Left ventricle myocardium inferior (tissue), 1 donor: ENCODE measurements at regions not wholly inside any gene's neighbourhood (a gene's known extent, or its start where the extent isn't known, plus 50 kb on each side); places are given as distances from the start of the nearest gene placed in this dataset.

Experiments used
- DNase-seq: peaks from one replicate; pipeline ENCODE4 v3.0.0-alpha.2; 2020
- H3K27ac ChIP-seq: fragments of 200-600 bp; replicated peaks from 2 replicates; pipeline ENCODE4 v1.8.0; 2021
- H3K27me3 ChIP-seq: fragments of 200-600 bp; 2 replicates; pipeline ENCODE4 v1.8.0; 2021; ENCODE audit warnings: low read depth
- H3K36me3 ChIP-seq: fragments of 200-600 bp; 2 replicates; pipeline ENCODE4 v1.8.0; 2021
- H3K4me1 ChIP-seq: fragments of 200-600 bp; 2 replicates; pipeline ENCODE4 v1.8.0; 2021
- H3K4me3 ChIP-seq: fragments of 200-600 bp; 2 replicates; pipeline ENCODE4 v1.8.0; 2021; ENCODE audit warnings: mild to moderate bottlenecking, moderate library complexity
- H3K9me3 ChIP-seq: fragments of 200-600 bp; replicated peaks from 2 replicates; pipeline ENCODE4 v1.8.0; 2021
- CTCF ChIP-seq: fragments of 200-600 bp; IDR thresholded peaks from 2 replicates; pipeline ENCODE4 v1.8.0; 2021; ENCODE audit warnings: antibody characterized with exemption, mild to moderate bottlenecking, borderline replicate concordance
- intact Hi-C: fragments of 100-400 bp; cut with micrococcal nuclease; formaldehyde crosslinking; loops from one replicate; pipeline ENCODE4 v1.11.0; 2022
- donor health status: DM: no; HTN: yes; CAD: no; lungs with severe emphysema.

- Histone ChIP-seq H3K4me1 (no peaks in the 10 kb centered on the region), H3K9me3 (no peaks in the 10 kb centered on the region), H3K27ac (no peak overlapping the region), H3K36me3 (no peaks in the 10 kb centered on the region), H3K27me3 (no peaks in the 10 kb centered on the region), H3K4me3 (no peak overlapping the region)
- DNase-seq: no peak
- intact Hi-C loops: no loop called here
- TF ChIP-seq CTCF: no peak
Measured at GRCh38 chr2:22854588-22854987, 530.4 kb upstream of the KLHL29 start.

- TF ChIP-seq CTCF: no peak
- Histone ChIP-seq H3K4me3 (no peak overlapping the region), H3K27me3 (no peaks in the 10 kb centered on the region), H3K4me1 (no peaks in the 10 kb centered on the region), H3K9me3 (no peaks in the 10 kb centered on the region), H3K36me3 (no peaks in the 10 kb centered on the region), H3K27ac (no peak overlapping the region)
- intact Hi-C loops: no loop called here
- no peak for DNase-seq
Measured at GRCh38 chr2:22855081-22855480, 529.9 kb upstream of the KLHL29 start.

GRCh38 chr2:22855761-22856184, 529.2 kb upstream of the KLHL29 start:
- Histone ChIP-seq H3K9me3 (peaks cover 5% of the 10 kb centered on the region), H3K4me3 (no peak overlapping the region), H3K27ac (no peak overlapping the region), H3K36me3 (no peaks in the 10 kb centered on the region), H3K4me1 (no peaks in the 10 kb centered on the region), H3K27me3 (no peaks in the 10 kb centered on the region)
- intact Hi-C loops: no loop called here
- TF ChIP-seq CTCF: no peak
- peak; percentile 21 for DNase-seq

GRCh38 chr2:22867973-22868372, 517.0 kb upstream of the KLHL29 start:
- no peak for TF ChIP-seq CTCF

GRCh38 chr2:22878121-22878520, 506.9 kb upstream of the KLHL29 start:
- no peak for TF ChIP-seq CTCF
- Histone ChIP-seq H3K27me3 (no peaks in the 10 kb centered on the region), H3K4me1 (peaks cover 7% of the 10 kb centered on the region), H3K9me3 (peaks cover 18% of the 10 kb centered on the region), H3K36me3 (no peaks in the 10 kb centered on the region), H3K27ac (no peak overlapping the region), H3K4me3 (no peak overlapping the region)
- no peak for DNase-seq
- intact Hi-C loops: no loop called here

More at GRCh38 chr2:22867973-22868372, 517.0 kb upstream of the KLHL29 start:
- no peak for DNase-seq
- intact Hi-C loops: no loop called here
- Histone ChIP-seq H3K4me1 (no peaks in the 10 kb centered on the region), H3K9me3 (no peaks in the 10 kb centered on the region), H3K36me3 (no peaks in the 10 kb centered on the region), H3K4me3 (no peak overlapping the region), H3K27me3 (peaks cover 4% of the 10 kb centered on the region), H3K27ac (no peak overlapping the region)
